Natural killer cell treated with Interleukin-12 subunit alpha and Interleukin-12 subunit beta and Interleukin-15 and Interleukin-18, amount 100 ng/mL, for 72 hours (primary cell): ENCODE measurements at regions not wholly inside any gene's neighbourhood (a gene's known extent, or its start where the extent isn't known, plus 50 kb on each side); places are given as distances from the start of the nearest gene placed in this dataset.

Source experiments
- ATAC-seq, 2 donors: fragments of 150-1000 bp; cut with Tn5 transposase in 1 of 2; sonication (Bioruptor Pico), chemical (Tn5 transposase) in 1 of 2; 2 replicates each; pipeline ENCODE4 v1.10.0; 2021
- DNase-seq: peaks from one replicate; pipeline ENCODE4 v3.0.0; 2022; ENCODE audit warnings: low spot score
- H3K27ac Mint-ChIP-seq, 2 donors: 1 replicate in 1 of 2; 2 replicates in 1 of 2; pipeline ENCODE4 v1.8.0; 2022; ENCODE audit warnings: mixed read lengths in 2 of 2, mild to moderate bottlenecking in 1 of 2, moderate library complexity in 1 of 2
- H3K27me3 Mint-ChIP-seq, 2 donors: 1 replicate in 1 of 2; 2 replicates in 1 of 2; pipeline ENCODE4 v1.8.0; 2022; ENCODE audit warnings: mixed read lengths in 2 of 2
- H3K36me3 Mint-ChIP-seq: one replicate; pipeline ENCODE4 v1.8.0; 2022; ENCODE audit warnings: mixed read lengths
- H3K4me1 Mint-ChIP-seq, 2 donors: 1 replicate in 1 of 2; 2 replicates in 1 of 2; pipeline ENCODE4 v1.8.0; 2022; ENCODE audit warnings: low read depth in 2 of 2, mixed read lengths in 2 of 2, mild to moderate bottlenecking in 1 of 2
- H3K4me3 Mint-ChIP-seq: one replicate; pipeline ENCODE4 v1.8.0; 2022; ENCODE audit warnings: mixed read lengths
- H3K9me3 Mint-ChIP-seq: 2 replicates; pipeline ENCODE4 v1.8.0; 2022; ENCODE audit warnings: mixed read lengths

DNA sequence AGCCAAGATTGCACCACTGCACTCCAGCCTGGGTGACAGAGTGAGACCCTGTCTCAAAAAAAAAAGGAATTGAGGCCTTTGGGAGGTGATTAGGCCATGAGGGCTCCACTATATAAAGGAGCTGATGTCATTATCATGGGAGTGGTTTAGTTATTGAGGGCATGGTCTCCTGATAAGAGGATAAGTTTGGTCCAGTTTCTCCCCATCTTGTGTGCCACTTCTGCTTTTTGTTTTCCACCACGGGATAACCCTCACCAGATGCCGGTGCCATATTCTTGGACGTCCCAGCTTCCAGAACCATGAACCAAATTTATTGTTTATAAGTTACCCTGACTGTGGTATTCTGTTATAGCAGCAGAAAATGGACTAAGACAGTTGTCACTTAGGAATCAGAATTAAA is 125.8 kb downstream of the C1D start:
- DNase-seq (no peak), ATAC-seq (no peak)
- Mint-ChIP-seq H3K4me1 (no peaks in the 10 kb centered on the region), H3K27me3 (peaks cover 10 to 22% of the 10 kb centered on the region in 2 donors), H3K36me3 (no peaks in the 10 kb centered on the region), H3K4me3 (no peak overlapping the region), H3K27ac (no peak overlapping the region), H3K9me3 (no peaks in the 10 kb centered on the region)

DNA sequence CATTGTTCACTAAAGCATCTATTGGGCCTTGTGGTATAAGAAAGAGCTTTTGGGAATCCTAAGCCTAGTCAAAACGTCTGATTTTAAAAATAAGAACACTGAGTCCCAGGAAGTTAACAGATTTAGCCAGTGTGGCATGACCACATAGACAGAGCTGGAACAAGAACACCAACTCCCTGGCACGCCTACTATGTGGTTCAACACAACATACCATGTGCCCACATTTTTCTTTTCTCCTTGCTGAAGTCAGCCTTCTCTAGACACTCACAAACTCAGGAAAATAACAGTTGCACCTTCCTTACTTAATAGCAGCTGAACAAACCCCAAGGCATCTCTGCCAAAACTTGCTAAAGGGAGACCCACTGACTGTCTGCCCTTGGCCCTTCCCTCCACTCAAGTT is 124.8 kb downstream of the C1D start:
- H3K36me3 Mint-ChIP-seq: peaks cover 5% of the 10 kb centered on the region
- no peak overlapping the region for H3K4me3 Mint-ChIP-seq
- H3K27ac Mint-ChIP-seq: no peak overlapping the region

DNA sequence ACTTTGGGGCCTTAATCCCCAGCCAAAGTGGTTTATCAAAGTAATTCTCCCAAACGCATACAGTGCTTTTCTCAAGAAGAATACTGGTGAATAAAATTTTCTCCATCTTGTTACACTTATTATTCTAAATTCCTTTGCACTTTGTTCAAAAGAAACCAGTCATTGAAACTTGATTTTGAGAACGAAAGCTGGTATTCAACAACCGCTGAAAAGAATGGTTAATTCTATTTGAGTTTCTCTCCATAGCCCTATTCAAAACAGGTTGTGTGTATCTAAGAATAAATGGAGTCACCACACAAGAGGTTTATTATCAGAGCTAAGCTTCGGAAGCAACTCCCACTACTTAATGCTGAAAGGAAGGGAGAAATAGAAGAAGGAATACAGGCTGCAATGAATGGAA is 117.7 kb downstream of the C1D start:
- H3K4me1 Mint-ChIP-seq: peaks cover 0 to 6% of the 10 kb centered on the region in 2 donors
- ATAC-seq: no peak
- H3K4me3 Mint-ChIP-seq: no peak overlapping the region
- H3K36me3 Mint-ChIP-seq: peaks cover 5% of the 10 kb centered on the region
- H3K27ac Mint-ChIP-seq: no peak overlapping the region
- no peaks in the 10 kb centered on the region for H3K9me3 Mint-ChIP-seq
- no peak for DNase-seq
- H3K27me3 Mint-ChIP-seq: peaks cover 33 to 49% of the 10 kb centered on the region in 2 donors

More for the DNA sequence above, 124.8 kb downstream of the C1D start:
- no peaks in the 10 kb centered on the region for H3K4me1 Mint-ChIP-seq
- peaks cover 16 to 31% of the 10 kb centered on the region in 2 donors for H3K27me3 Mint-ChIP-seq
- ATAC-seq (no peak), DNase-seq (no peak)
- H3K9me3 Mint-ChIP-seq: no peaks in the 10 kb centered on the region

DNA sequence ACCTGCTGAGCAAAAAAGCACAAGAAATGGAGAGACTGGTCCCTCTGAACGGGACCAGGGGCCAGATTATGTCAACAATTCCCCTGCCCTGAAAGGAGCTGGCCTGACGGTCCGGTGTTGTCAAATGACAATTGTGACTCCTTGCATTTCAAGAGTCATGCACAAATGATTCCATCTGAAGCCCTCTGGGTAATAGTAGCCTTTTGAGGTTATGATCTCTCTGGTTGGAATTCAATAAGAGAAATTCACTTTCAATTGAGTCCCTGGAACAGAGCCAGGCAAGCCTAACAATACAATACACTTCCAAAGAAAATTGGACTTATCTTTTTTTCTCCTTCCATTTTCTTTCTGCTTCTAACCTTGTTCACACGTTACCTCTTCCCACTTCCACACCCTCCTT is 116.9 kb downstream of the C1D start:
- ATAC-seq (no peak), DNase-seq (no peak)
- Mint-ChIP-seq H3K9me3 (no peaks in the 10 kb centered on the region), H3K4me3 (no peak overlapping the region), H3K36me3 (peaks cover 5% of the 10 kb centered on the region), H3K4me1 (peaks cover 4 to 11% of the 10 kb centered on the region in 2 donors), H3K27me3 (peaks cover 33 to 44% of the 10 kb centered on the region in 2 donors), H3K27ac (no peak overlapping the region)

DNA sequence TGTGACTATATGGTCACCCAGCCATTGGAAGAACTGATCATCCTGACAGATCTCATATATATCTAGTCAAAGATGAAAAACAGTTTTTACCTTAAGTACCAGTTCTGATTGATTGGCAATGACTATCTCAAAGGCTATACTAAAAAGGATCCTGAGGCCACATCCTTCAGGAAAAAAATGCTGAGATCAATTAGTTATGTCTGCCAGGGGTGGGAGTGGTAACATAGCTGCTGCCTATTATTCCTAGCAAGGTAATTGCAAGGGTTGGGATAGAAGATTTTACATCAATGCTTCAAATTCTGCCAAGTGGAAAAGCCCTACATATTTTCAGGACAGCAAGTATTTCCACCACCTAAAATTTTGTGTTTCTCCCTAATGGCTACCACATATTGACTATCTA is 114.7 kb downstream of the C1D start:
- Mint-ChIP-seq H3K27me3 (peaks cover 28 to 35% of the 10 kb centered on the region in 2 donors), H3K36me3 (no peaks in the 10 kb centered on the region), H3K4me3 (no peak overlapping the region), H3K27ac (no peak overlapping the region), H3K4me1 (peaks cover 9 to 12% of the 10 kb centered on the region in 2 donors), H3K9me3 (no peaks in the 10 kb centered on the region)
- ATAC-seq: no peak
- no peak for DNase-seq

DNA sequence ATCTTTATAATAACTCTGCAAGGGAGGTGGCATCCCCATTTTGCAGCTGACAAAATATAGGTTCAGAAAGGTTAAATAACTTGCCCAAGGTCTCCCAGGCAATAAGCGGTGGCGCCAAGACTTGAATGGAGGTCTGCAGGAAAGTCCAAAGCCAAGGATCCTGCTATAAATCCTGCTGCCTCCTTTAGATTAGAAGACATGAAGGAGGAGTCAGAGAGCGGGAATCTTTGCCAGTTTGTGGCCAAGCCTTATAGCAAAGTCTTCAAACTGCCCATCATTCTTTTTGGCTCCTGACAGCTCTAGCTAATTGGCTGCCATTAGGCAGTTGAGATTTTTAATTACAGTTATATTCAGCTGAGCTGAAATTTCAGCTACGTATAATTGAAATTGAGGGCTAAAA is 114.3 kb downstream of the C1D start:
- no peak for DNase-seq
- H3K27me3 Mint-ChIP-seq: peaks cover 24 to 31% of the 10 kb centered on the region in 2 donors
- H3K4me1 Mint-ChIP-seq: peaks cover 9 to 12% of the 10 kb centered on the region in 2 donors
- H3K4me3 Mint-ChIP-seq: no peak overlapping the region
- H3K9me3 Mint-ChIP-seq: no peaks in the 10 kb centered on the region
- no peaks in the 10 kb centered on the region for H3K36me3 Mint-ChIP-seq
- no peak overlapping the region for H3K27ac Mint-ChIP-seq
- no peak for ATAC-seq

DNA sequence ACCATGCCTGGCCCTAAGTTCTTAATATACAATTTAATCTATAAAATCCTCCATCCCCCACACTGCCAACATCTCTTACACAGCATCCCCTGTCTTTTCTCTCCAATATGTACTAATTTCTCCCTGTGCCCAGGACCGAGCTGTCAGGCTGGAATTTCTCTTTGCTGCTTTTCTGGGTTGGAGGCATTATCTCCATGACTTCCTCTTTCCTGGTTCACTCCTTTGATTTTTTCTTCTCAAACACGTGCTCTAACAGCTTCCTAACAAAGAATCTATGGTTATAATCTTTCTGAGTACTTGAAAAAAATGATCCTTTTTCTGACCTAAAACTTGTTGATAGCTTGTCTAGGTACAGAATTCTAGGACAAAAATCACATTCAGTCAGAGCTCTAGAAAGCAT is 112.8 kb downstream of the C1D start:
- peaks cover 9 to 12% of the 10 kb centered on the region in 2 donors for H3K4me1 Mint-ChIP-seq
- H3K27me3 Mint-ChIP-seq: peaks cover 23% of the 10 kb centered on the region in 2 donors
- no peak for ATAC-seq
- DNase-seq: no peak
- H3K27ac Mint-ChIP-seq: no peak overlapping the region
- no peaks in the 10 kb centered on the region for H3K9me3 Mint-ChIP-seq
- no peak overlapping the region for H3K4me3 Mint-ChIP-seq
- no peaks in the 10 kb centered on the region for H3K36me3 Mint-ChIP-seq

DNA sequence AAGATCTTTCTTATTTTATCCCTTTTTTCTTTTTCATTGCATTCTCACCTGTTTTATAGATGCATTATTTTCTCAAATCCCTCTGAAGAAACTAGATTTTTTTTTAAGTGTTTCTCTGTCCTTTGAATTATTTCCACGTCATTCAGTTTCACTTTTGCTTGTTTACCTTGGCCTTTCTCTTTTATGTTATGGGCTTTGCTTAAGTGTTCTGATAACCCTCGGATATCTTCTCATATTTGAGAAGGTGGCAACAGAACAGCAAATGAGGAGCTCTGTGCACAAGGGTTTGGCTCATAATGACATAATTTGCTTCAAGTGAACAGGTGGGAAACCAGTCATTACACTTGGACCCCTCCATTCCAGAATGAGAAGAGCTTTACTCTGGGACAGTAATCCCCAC is 111.9 kb downstream of the C1D start:
- ATAC-seq: no peak
- H3K4me1 Mint-ChIP-seq: peaks cover 9 to 12% of the 10 kb centered on the region in 2 donors

DNA sequence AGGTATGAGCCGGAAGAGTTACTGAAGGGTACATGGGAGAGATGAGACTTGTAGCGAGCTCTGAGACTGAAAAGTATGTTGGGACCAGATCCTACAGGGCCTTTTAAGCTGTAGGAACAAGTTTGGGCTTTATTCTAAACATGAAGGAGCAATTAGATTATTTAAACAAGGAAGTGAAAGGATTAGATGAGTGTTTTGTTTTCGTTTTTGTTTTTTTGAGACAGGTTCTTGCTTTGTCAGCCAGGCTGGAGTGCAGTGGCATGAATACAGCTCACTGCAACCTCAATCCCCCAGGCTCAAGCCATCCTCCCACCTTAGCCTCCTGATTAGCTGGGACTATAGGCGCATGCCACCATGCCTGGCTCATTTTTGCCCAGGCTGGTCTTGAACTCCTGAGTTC is 110.7 kb downstream of the C1D start:
- Mint-ChIP-seq H3K36me3 (no peaks in the 10 kb centered on the region), H3K4me1 (peaks cover 5 to 9% of the 10 kb centered on the region in 2 donors), H3K27me3 (peaks cover 17 to 26% of the 10 kb centered on the region in 2 donors), H3K27ac (no peak overlapping the region), H3K4me3 (no peak overlapping the region), H3K9me3 (no peaks in the 10 kb centered on the region)
- DNase-seq: no peak
- no peak for ATAC-seq

More for the DNA sequence above, 111.9 kb downstream of the C1D start:
- no peak for DNase-seq
- no peak overlapping the region for H3K4me3 Mint-ChIP-seq
- peak overlapping the region in 1 of 2 donors; percentile 18 for H3K27ac Mint-ChIP-seq
- H3K36me3 Mint-ChIP-seq: no peaks in the 10 kb centered on the region
- H3K9me3 Mint-ChIP-seq: no peaks in the 10 kb centered on the region
- peaks cover 27 to 29% of the 10 kb centered on the region in 2 donors for H3K27me3 Mint-ChIP-seq

DNA sequence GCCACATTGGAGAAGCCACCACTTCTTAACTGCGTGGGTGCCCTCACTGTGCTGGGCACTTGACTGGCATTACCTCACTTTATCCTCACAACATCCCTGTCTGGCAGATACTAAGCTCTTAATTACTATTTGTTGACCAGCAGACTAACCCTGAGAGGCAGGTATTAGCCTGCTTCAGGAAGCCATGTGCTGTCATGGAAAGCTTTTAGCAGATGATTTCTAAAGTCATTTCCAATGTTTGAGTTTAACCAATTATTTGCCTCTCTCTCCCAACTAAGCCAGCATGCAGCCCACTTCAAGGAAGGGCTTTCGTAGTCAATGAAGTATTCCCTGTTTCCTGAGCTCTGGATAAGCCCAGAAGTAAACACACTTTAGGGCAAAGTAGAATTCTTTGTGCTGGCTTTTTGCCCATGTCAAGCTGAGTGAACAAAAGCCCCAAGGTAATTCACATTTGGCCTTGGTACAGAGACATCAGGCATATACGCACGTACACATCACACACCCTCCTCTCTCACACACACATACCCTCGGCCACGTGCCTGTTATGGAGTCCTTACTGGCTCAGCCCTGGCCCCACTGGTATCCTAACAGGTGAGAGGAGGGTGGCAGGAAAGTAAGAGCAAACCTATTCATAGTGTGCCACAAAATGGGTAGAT is 108.6 kb downstream of the C1D start:
- Mint-ChIP-seq H3K4me1 (peaks cover 5 to 9% of the 10 kb centered on the region in 2 donors), H3K27me3 (peaks cover 17 to 24% of the 10 kb centered on the region in 2 donors), H3K36me3 (no peaks in the 10 kb centered on the region), H3K9me3 (no peaks in the 10 kb centered on the region), H3K4me3 (no peak overlapping the region), H3K27ac (no peak overlapping the region)
- DNase-seq (no peak), ATAC-seq (no peak)

DNA sequence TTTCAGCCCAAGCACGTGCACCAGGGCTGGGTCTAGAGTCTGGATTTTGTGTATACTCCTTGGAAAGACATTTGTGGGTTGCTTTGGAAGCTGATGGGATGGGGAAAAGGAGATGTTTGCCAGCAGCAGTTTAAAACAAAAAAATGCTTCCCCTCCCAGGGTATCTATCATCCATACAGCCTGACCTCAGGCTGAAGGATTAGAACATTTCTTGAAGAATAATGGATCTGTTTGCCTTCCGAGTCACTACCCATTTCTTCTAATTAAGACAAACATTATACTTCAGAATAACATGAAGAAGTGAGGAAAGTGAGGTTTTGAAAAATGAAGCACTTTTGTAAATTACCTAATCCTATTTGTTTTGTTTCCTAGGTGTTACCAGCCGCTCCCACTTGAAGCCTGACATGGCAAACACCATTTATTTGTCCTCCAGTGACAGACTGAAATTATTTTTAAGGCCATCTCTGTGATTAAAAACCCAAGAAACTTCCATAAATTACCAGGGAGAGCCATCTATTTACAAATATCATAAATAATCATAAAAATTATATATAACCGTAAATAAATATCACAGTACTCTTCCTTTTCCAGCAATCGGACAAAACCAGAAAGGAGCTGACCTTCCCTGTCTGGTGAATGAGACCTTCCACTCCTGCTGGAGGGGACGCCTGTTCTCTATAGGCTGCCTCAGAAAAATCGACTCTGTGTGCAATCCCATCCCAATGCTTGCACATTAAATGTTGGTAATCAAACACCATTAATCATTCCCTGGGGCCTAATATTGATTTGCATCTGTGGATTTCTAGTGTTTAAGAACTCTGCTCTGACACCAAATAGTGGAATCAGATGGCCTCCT is 106.8 kb downstream of the C1D start:
- peaks cover 5 to 8% of the 10 kb centered on the region in 2 donors for H3K4me1 Mint-ChIP-seq

DNA sequence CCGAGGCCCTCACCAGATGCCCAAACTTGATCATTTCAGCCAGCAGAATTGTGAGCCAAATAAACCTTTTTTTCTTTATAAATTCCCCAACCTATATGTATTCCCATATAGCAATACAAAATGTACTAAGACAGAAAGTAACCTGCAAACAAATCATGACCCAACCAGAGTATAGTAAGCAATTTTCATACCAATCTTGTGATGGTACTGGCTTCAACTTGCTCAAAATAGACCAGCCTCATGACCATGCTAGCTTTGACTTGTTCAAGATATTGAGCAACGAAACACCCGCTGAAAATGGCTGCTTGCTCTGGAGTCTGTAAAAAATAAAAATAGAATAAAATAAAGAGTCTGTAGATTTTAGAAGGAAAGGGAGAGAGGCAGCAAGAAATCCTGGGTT is 97.6 kb downstream of the C1D start:
- no peak for ATAC-seq
- Mint-ChIP-seq H3K27ac (no peak overlapping the region), H3K4me1 (no peaks in the 10 kb centered on the region)

More for the DNA sequence above, 106.8 kb downstream of the C1D start:
- no peak overlapping the region for H3K27ac Mint-ChIP-seq
- H3K36me3 Mint-ChIP-seq: no peaks in the 10 kb centered on the region
- H3K9me3 Mint-ChIP-seq: no peaks in the 10 kb centered on the region
- ATAC-seq (no peak), DNase-seq (no peak)
- H3K27me3 Mint-ChIP-seq: peaks cover 9 to 19% of the 10 kb centered on the region in 2 donors
- H3K4me3 Mint-ChIP-seq: no peak overlapping the region

DNA sequence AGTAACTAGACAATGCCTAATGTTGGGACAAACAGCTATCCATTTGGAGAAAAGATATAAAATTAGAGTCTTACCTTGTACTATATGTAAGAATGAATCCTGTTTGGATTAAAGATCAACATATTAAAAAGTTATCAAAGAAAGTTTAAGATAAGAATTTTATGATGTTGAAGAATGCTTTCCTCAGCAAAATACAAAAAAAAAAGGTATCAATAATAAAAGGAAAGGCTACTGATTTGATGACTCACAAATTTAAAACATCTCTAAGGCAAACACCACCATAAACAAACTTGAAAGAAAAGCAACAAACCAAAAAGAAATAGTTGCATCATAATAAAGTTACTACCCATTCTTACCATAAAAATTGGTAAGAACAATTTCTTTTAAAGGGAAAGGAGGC is 92.7 kb downstream of the C1D start:
- peaks cover 0 to 1% of the 10 kb centered on the region in 2 donors for H3K4me1 Mint-ChIP-seq
- no peaks in the 10 kb centered on the region for H3K36me3 Mint-ChIP-seq
- no peaks in the 10 kb centered on the region for H3K9me3 Mint-ChIP-seq
- H3K27ac Mint-ChIP-seq: no peak overlapping the region
- no peak for DNase-seq
- H3K27me3 Mint-ChIP-seq: peaks cover 17 to 32% of the 10 kb centered on the region in 2 donors
- H3K4me3 Mint-ChIP-seq: no peak overlapping the region
- ATAC-seq: no peak

More for the DNA sequence above, 97.6 kb downstream of the C1D start:
- Mint-ChIP-seq H3K4me3 (no peak overlapping the region), H3K27me3 (peaks cover 16 to 49% of the 10 kb centered on the region in 2 donors), H3K9me3 (no peaks in the 10 kb centered on the region), H3K36me3 (no peaks in the 10 kb centered on the region)
- DNase-seq: no peak

DNA sequence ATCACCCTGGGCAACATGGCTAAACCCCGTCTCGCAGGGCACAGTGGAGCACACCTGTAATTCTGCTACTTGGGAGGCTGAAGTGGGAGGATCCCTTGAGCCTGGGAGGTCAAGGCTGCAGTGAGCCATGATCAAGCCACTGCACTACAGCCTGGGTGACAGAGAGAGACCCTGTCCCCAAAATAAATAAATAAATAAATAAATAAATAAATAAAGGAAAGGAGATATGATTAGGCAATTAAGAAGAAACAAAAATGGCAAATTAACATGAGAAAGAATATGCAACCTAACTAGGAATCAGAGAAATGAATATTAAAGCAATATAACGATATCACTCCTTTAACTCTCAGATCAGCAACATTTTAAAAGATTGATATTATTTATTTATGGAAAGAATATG is 92.3 kb downstream of the C1D start:
- H3K27me3 Mint-ChIP-seq: peaks cover 19 to 31% of the 10 kb centered on the region in 2 donors
- H3K9me3 Mint-ChIP-seq: no peaks in the 10 kb centered on the region
- H3K4me3 Mint-ChIP-seq: no peak overlapping the region
- no peak for ATAC-seq
- no peak for DNase-seq
- H3K4me1 Mint-ChIP-seq: peaks cover 0 to 3% of the 10 kb centered on the region in 2 donors
- no peaks in the 10 kb centered on the region for H3K36me3 Mint-ChIP-seq
- no peak overlapping the region for H3K27ac Mint-ChIP-seq
